GM23338 (cell line): ENCODE measurements at regions not wholly inside any gene's neighbourhood (a gene's known extent, or its start where the extent isn't known, plus 50 kb on each side); places are given as distances from the start of the nearest gene placed in this dataset.

ENCODE experiments used
- ATAC-seq: fragments of 200-7000 bp; cut with Tn5 transposase; 3 replicates; pipeline ENCODE4 v1.9.1; 2020
- DNase-seq: peaks from one replicate; pipeline ENCODE4 v3.0.0-alpha.2; 2015; ENCODE audit warnings: low spot score
- H2AFZ ChIP-seq: fragments of 200-600 bp; sonication (generic); 2 replicates; pipeline ENCODE4 v1.8.0; 2016; ENCODE audit warnings: antibody characterized with exemption, mild to moderate bottlenecking, moderate library complexity
- H3F3A ChIP-seq: fragments of 200-600 bp; sonication (generic); replicated peaks from 2 replicates; pipeline ENCODE4 v1.8.0; 2017; ENCODE audit warnings: antibody characterized with exemption, mixed run types, low read depth
- H3K27ac ChIP-seq: fragments of 200-600 bp; sonication (generic); 2 replicates; pipeline ENCODE4 v1.6.1; 2016; ENCODE audit warnings: low read depth
- H3K27me3 ChIP-seq: fragments of 200-600 bp; sonication (generic); 2 replicates; pipeline ENCODE4 v1.8.0; 2016; ENCODE audit warnings: mild to moderate bottlenecking, mixed run types, moderate library complexity; ENCODE audit not compliant: insufficient read depth
- H3K36me3 ChIP-seq: fragments of 200-600 bp; sonication (generic); 2 replicates; pipeline ENCODE4 v1.8.0; 2016; ENCODE audit warnings: mild to moderate bottlenecking; ENCODE audit not compliant: insufficient read depth
- H3K4me1 ChIP-seq: fragments of 200-600 bp; sonication (generic); 2 replicates; pipeline ENCODE4 v1.8.0; 2016; ENCODE audit warnings: mild to moderate bottlenecking, moderate library complexity; ENCODE audit not compliant: insufficient read depth
- H3K4me2 ChIP-seq: fragments of 200-600 bp; sonication (generic); 2 replicates; pipeline ENCODE4 v1.7.1; 2017; ENCODE audit warnings: mixed run types
- H3K4me3 ChIP-seq: fragments of 200-600 bp; sonication (generic); 2 replicates; pipeline ENCODE4 v1.6.1; 2016; ENCODE audit warnings: mixed run types
- H3K79me2 ChIP-seq: fragments of 200-600 bp; sonication (generic); replicated peaks from 2 replicates; pipeline ENCODE4 v1.8.0; 2017; ENCODE audit warnings: mild to moderate bottlenecking; ENCODE audit not compliant: insufficient read depth
- H3K9me2 ChIP-seq: fragments of 200-600 bp; sonication (generic); 2 replicates; pipeline ENCODE4 v1.8.0; 2017; ENCODE audit not compliant: insufficient read depth
- H4K20me1 ChIP-seq: fragments of 200-600 bp; sonication (generic); replicated peaks from 2 replicates; pipeline ENCODE4 v1.8.0; 2017; ENCODE audit warnings: mild to moderate bottlenecking; ENCODE audit not compliant: insufficient read depth
- H3K27ac Mint-ChIP-seq: 2 replicates; pipeline ENCODE4 v1.8.0; 2020; ENCODE audit warnings: inconsistent platforms, mild to moderate bottlenecking, moderate library complexity, mixed read lengths
- H3K27me3 Mint-ChIP-seq: 3 replicates; pipeline ENCODE4 v1.8.0; 2022; ENCODE audit warnings: low read depth, mild to moderate bottlenecking, moderate library complexity, mixed read lengths, inconsistent platforms; ENCODE audit not compliant: insufficient read depth, poor library complexity
- H3K36me3 Mint-ChIP-seq: 3 replicates; pipeline ENCODE4 v1.8.0; 2021; ENCODE audit warnings: low read depth, mild to moderate bottlenecking, inconsistent platforms, moderate library complexity, mixed read lengths
- H3K4me1 Mint-ChIP-seq: 3 replicates; pipeline ENCODE4 v1.8.0; 2020; ENCODE audit warnings: mild to moderate bottlenecking, inconsistent platforms, mixed read lengths
- H3K4me3 Mint-ChIP-seq: 3 replicates; pipeline ENCODE4 v1.8.0; 2021; ENCODE audit warnings: moderate library complexity, mild to moderate bottlenecking, inconsistent platforms, mixed read lengths
- H3K9me3 Mint-ChIP-seq: 3 replicates; pipeline ENCODE4 v1.8.0; 2020; ENCODE audit warnings: moderate library complexity, mild to moderate bottlenecking, inconsistent platforms, mixed read lengths
- CREB1 ChIP-seq: fragments of 250-450 bp; sonication (Bioruptor Pico); IDR thresholded peaks from 2 replicates; pipeline ENCODE4 v1.5.0; 2020; ENCODE audit warnings: low read depth, mild to moderate bottlenecking, moderate library complexity
- EZH2 ChIP-seq: fragments of 200-600 bp; sonication (generic); IDR thresholded peaks from one replicate; pipeline ENCODE4 v1.8.0; 2017; ENCODE audit warnings: antibody characterized with exemption, mild to moderate bottlenecking, low read depth; ENCODE audit not compliant: unreplicated experiment
- JUNB ChIP-seq: IDR thresholded peaks from one replicate; pipeline ENCODE4 v1.6.1; 2016; ENCODE audit warnings: antibody characterized with exemption; ENCODE audit not compliant: unreplicated experiment
- NANOG ChIP-seq: IDR thresholded peaks from 2 replicates; pipeline ENCODE4 v1.6.1; 2016; ENCODE audit warnings: antibody characterized with exemption, borderline replicate concordance
- POLR2AphosphoS5 ChIP-seq: IDR thresholded peaks from 2 replicates; pipeline ENCODE4 v1.6.1; 2016; ENCODE audit warnings: antibody characterized with exemption, low read depth
- STAT1 ChIP-seq: IDR thresholded peaks from one replicate; pipeline ENCODE4 v1.6.1; 2016; ENCODE audit warnings: antibody characterized with exemption; ENCODE audit not compliant: unreplicated experiment
- ZNF114 ChIP-seq: fragments of 250-450 bp; sonication (Bioruptor Pico); IDR thresholded peaks from 2 replicates; pipeline ENCODE4 v1.5.0; 2020; ENCODE audit warnings: mild to moderate bottlenecking, moderate library complexity
- ZNF331 ChIP-seq: fragments of 250-450 bp; sonication (Bioruptor Pico); IDR thresholded peaks from 2 replicates; pipeline ENCODE4 v1.5.0; 2020; ENCODE audit warnings: low read depth, mild to moderate bottlenecking, moderate library complexity
- TF ChIP-seq, protein P1 (sequence below): fragments of 250-450 bp; sonication (Bioruptor Pico); IDR thresholded peaks from 2 replicates; pipeline ENCODE4 v1.5.0; 2020; ENCODE audit warnings: mild to moderate bottlenecking, moderate library complexity
- TF ChIP-seq, protein P2 (sequence below): IDR thresholded peaks from one replicate; pipeline ENCODE4 v1.6.1; 2018; ENCODE audit warnings: antibody characterized with exemption; ENCODE audit not compliant: unreplicated experiment
- TF ChIP-seq, protein P3 (sequence below): IDR thresholded peaks from 2 replicates; pipeline ENCODE4 v1.6.1; 2016; ENCODE audit warnings: antibody characterized with exemption
- TF ChIP-seq, protein P4 (sequence below), 2 experiments: fragments of 200-600 bp in 1 of 2; sonication (generic) in 1 of 2; conservative IDR thresholded peaks; 2 replicates each; pipeline versions ENCODE4 v1.5.1 to v1.6.1; 2016 to 2017; ENCODE audit warnings: antibody characterized with exemption in 2 of 2, low read depth in 2 of 2, mild to moderate bottlenecking in 2 of 2, moderate library complexity in 1 of 2

DNA sequence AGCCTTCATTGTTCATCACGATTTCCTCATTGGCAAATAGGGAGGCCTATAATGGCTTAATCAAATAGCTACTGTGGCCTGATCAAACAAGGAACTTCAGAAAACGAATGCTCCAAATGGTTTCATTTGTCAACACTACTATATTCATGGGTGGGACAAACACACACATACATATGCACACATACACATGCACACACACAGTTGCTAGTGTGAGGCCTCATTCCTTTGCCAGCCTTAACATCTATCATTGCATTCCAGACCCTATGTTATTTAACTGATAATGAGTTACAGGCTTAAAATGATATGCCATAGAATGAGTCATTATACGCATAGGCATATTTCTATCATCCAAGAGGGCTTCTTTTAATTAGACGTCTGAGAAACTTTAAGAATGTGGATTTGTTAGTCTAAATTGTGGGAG is 140.2 kb downstream of the KLF5 start:
- H3K4me3 Mint-ChIP-seq, result no peak overlapping the region
- H3K4me1 ChIP-seq, result peaks cover 7% of the 10 kb centered on the region; the same call in 1 of the 2 replicates
- TF ChIP-seq, protein P1, sequence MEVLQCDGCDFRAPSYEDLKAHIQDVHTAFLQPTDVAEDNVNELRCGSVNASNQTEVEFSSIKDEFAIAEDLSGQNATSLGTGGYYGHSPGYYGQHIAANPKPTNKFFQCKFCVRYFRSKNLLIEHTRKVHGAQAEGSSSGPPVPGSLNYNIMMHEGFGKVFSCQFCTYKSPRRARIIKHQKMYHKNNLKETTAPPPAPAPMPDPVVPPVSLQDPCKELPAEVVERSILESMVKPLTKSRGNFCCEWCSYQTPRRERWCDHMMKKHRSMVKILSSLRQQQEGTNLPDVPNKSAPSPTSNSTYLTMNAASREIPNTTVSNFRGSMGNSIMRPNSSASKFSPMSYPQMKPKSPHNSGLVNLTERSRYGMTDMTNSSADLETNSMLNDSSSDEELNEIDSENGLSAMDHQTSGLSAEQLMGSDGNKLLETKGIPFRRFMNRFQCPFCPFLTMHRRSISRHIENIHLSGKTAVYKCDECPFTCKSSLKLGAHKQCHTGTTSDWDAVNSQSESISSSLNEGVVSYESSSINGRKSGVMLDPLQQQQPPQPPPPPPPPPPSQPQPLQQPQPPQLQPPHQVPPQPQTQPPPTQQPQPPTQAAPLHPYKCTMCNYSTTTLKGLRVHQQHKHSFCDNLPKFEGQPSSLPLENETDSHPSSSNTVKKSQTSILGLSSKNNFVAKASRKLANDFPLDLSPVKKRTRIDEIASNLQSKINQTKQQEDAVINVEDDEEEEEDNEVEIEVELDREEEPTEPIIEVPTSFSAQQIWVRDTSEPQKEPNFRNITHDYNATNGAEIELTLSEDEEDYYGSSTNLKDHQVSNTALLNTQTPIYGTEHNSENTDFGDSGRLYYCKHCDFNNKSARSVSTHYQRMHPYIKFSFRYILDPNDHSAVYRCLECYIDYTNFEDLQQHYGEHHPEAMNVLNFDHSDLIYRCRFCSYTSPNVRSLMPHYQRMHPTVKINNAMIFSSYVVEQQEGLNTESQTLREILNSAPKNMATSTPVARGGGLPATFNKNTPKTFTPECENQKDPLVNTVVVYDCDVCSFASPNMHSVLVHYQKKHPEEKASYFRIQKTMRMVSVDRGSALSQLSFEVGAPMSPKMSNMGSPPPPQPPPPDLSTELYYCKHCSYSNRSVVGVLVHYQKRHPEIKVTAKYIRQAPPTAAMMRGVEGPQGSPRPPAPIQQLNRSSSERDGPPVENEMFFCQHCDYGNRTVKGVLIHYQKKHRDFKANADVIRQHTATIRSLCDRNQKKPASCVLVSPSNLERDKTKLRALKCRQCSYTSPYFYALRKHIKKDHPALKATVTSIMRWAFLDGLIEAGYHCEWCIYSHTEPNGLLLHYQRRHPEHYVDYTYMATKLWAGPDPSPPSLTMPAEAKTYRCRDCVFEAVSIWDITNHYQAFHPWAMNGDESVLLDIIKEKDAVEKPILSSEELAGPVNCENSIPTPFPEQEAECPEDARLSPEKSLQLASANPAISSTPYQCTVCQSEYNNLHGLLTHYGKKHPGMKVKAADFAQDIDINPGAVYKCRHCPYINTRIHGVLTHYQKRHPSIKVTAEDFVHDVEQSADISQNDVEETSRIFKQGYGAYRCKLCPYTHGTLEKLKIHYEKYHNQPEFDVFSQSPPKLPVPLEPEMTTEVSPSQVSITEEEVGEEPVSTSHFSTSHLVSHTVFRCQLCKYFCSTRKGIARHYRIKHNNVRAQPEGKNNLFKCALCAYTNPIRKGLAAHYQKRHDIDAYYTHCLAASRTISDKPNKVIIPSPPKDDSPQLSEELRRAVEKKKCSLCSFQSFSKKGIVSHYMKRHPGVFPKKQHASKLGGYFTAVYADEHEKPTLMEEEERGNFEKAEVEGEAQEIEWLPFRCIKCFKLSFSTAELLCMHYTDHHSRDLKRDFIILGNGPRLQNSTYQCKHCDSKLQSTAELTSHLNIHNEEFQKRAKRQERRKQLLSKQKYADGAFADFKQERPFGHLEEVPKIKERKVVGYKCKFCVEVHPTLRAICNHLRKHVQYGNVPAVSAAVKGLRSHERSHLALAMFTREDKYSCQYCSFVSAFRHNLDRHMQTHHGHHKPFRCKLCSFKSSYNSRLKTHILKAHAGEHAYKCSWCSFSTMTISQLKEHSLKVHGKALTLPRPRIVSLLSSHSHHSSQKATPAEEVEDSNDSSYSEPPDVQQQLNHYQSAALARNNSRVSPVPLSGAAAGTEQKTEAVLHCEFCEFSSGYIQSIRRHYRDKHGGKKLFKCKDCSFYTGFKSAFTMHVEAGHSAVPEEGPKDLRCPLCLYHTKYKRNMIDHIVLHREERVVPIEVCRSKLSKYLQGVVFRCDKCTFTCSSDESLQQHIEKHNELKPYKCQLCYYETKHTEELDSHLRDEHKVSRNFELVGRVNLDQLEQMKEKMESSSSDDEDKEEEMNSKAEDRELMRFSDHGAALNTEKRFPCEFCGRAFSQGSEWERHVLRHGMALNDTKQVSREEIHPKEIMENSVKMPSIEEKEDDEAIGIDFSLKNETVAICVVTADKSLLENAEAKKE (CRISPR knock-in tag), result no peak
- TF ChIP-seq NANOG, result no peak
- TF ChIP-seq EZH2, result no peak
- no peak for TF ChIP-seq ZNF114 (CRISPR knock-in tag)
- no peak for TF ChIP-seq JUNB
- TF ChIP-seq, protein P2, sequence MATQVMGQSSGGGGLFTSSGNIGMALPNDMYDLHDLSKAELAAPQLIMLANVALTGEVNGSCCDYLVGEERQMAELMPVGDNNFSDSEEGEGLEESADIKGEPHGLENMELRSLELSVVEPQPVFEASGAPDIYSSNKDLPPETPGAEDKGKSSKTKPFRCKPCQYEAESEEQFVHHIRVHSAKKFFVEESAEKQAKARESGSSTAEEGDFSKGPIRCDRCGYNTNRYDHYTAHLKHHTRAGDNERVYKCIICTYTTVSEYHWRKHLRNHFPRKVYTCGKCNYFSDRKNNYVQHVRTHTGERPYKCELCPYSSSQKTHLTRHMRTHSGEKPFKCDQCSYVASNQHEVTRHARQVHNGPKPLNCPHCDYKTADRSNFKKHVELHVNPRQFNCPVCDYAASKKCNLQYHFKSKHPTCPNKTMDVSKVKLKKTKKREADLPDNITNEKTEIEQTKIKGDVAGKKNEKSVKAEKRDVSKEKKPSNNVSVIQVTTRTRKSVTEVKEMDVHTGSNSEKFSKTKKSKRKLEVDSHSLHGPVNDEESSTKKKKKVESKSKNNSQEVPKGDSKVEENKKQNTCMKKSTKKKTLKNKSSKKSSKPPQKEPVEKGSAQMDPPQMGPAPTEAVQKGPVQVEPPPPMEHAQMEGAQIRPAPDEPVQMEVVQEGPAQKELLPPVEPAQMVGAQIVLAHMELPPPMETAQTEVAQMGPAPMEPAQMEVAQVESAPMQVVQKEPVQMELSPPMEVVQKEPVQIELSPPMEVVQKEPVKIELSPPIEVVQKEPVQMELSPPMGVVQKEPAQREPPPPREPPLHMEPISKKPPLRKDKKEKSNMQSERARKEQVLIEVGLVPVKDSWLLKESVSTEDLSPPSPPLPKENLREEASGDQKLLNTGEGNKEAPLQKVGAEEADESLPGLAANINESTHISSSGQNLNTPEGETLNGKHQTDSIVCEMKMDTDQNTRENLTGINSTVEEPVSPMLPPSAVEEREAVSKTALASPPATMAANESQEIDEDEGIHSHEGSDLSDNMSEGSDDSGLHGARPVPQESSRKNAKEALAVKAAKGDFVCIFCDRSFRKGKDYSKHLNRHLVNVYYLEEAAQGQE, result no peak
- TF ChIP-seq, protein P3, sequence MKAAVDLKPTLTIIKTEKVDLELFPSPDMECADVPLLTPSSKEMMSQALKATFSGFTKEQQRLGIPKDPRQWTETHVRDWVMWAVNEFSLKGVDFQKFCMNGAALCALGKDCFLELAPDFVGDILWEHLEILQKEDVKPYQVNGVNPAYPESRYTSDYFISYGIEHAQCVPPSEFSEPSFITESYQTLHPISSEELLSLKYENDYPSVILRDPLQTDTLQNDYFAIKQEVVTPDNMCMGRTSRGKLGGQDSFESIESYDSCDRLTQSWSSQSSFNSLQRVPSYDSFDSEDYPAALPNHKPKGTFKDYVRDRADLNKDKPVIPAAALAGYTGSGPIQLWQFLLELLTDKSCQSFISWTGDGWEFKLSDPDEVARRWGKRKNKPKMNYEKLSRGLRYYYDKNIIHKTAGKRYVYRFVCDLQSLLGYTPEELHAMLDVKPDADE, result no peak
- no peak for TF ChIP-seq POLR2AphosphoS5
- TF ChIP-seq CREB1 (CRISPR knock-in tag), result no peak
- no peak for TF ChIP-seq STAT1
- TF ChIP-seq, protein P4, sequence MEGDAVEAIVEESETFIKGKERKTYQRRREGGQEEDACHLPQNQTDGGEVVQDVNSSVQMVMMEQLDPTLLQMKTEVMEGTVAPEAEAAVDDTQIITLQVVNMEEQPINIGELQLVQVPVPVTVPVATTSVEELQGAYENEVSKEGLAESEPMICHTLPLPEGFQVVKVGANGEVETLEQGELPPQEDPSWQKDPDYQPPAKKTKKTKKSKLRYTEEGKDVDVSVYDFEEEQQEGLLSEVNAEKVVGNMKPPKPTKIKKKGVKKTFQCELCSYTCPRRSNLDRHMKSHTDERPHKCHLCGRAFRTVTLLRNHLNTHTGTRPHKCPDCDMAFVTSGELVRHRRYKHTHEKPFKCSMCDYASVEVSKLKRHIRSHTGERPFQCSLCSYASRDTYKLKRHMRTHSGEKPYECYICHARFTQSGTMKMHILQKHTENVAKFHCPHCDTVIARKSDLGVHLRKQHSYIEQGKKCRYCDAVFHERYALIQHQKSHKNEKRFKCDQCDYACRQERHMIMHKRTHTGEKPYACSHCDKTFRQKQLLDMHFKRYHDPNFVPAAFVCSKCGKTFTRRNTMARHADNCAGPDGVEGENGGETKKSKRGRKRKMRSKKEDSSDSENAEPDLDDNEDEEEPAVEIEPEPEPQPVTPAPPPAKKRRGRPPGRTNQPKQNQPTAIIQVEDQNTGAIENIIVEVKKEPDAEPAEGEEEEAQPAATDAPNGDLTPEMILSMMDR (conservative IDR thresholded peaks at IDR 0.05; ENCODE audit: low read depth in 2 of 2), result no peak
- no peak for TF ChIP-seq ZNF331
- H3K4me2 ChIP-seq, result no peak overlapping the region
- no peaks in the 10 kb centered on the region for H3K9me3 Mint-ChIP-seq
- no peak for DNase-seq
- no peaks in the 10 kb centered on the region for H3K27me3 ChIP-seq
- H3K27ac ChIP-seq, result no peak overlapping the region
- H3K4me3 ChIP-seq, result no peak overlapping the region
- H3K9me2 ChIP-seq, result no peaks in the 10 kb centered on the region
- H3K36me3 ChIP-seq, result no peaks in the 10 kb centered on the region
- H3F3A ChIP-seq, result no peaks in the 10 kb centered on the region
- H3K27ac Mint-ChIP-seq, result no peak overlapping the region
- H3K79me2 ChIP-seq, result no peaks in the 10 kb centered on the region
- no peaks in the 10 kb centered on the region for H4K20me1 ChIP-seq
- H3K4me1 Mint-ChIP-seq, result no peaks in the 10 kb centered on the region
- H3K36me3 Mint-ChIP-seq, result no peaks in the 10 kb centered on the region
- no peak overlapping the region for H2AFZ ChIP-seq
- peaks cover 2% of the 10 kb centered on the region for H3K27me3 Mint-ChIP-seq
- ATAC-seq, result no peak
